Stimulated activated CD4-positive, alpha-beta T cell treated with anti-CD3 and anti-CD28 coated beads, Interleukin-4, amount 100 ng/mL, for 1 hour (primary cell): ENCODE measurements at regions not wholly inside any gene's neighbourhood (a gene's known extent, or its start where the extent isn't known, plus 50 kb on each side); places are given as distances from the start of the nearest gene placed in this dataset.
A peak's percentile ranks its signal among the peaks of the same experiment; 100 is the strongest.

ENCODE experiments used
- DNase-seq: peaks from one replicate; pipeline ENCODE4 v3.0.0-alpha.2; 2020

- no peak for DNase-seq
Measured at GRCh38 chr2:238562446-238562845, 135.7 kb downstream of the ASB1 start.

GRCh38 chr2:238563551-238563950 lies 136.8 kb downstream of the ASB1 start:
- no peak for DNase-seq

- no peak for DNase-seq
Measured at GRCh38 chr2:238564286-238564920, 137.7 kb downstream of the ASB1 start.

- DNase-seq, result no peak
Measured at GRCh38 chr2:238565031-238565430, 138.3 kb downstream of the ASB1 start.

GRCh38 chr2:238566001-238566645 lies 139.4 kb downstream of the ASB1 start:
- no peak for DNase-seq

GRCh38 chr2:238567067-238567855 lies 140.5 kb downstream of the ASB1 start:
- no peak for DNase-seq

GRCh38 chr2:238567996-238568395 lies 141.3 kb downstream of the ASB1 start:
- DNase-seq, result no peak

GRCh38 chr2:238568455-238569440 lies 142.0 kb downstream of the ASB1 start:
- DNase-seq, result no peak

GRCh38 chr2:238569507-238570195 lies 142.9 kb downstream of the ASB1 start:
- DNase-seq, result no peak

- no peak for DNase-seq
Measured at GRCh38 chr2:238570391-238570790, 143.7 kb downstream of the ASB1 start.

GRCh38 chr2:238570926-238571325 lies 144.2 kb downstream of the ASB1 start:
- DNase-seq, result no peak

- DNase-seq, result no peak
Measured at GRCh38 chr2:238571661-238572372, 145.1 kb downstream of the ASB1 start.

- DNase-seq, result peak; percentile 13
Measured at GRCh38 chr2:238573065-238573778, 146.5 kb downstream of the ASB1 start.

- DNase-seq, result no peak
Measured at GRCh38 chr2:238573916-238574315, 147.2 kb downstream of the ASB1 start.

- no peak for DNase-seq
Measured at GRCh38 chr2:238574490-238575271, 148.0 kb downstream of the ASB1 start.

GRCh38 chr2:238576674-238577073 lies 149.9 kb downstream of the ASB1 start:
- DNase-seq, result no peak

GRCh38 chr2:238578256-238578655 lies 151.5 kb downstream of the ASB1 start:
- DNase-seq, result no peak

- DNase-seq, result no peak
Measured at GRCh38 chr2:238580486-238580885, 153.8 kb downstream of the ASB1 start.

GRCh38 chr2:238581126-238581525 lies 154.4 kb downstream of the ASB1 start:
- DNase-seq, result no peak

- no peak for DNase-seq
Measured at GRCh38 chr2:238582159-238582558, 155.4 kb downstream of the ASB1 start.
